C4-2B (cell line): ENCODE measurements at regions not wholly inside any gene's neighbourhood (a gene's known extent, or its start where the extent isn't known, plus 50 kb on each side); places are given as distances from the start of the nearest gene placed in this dataset.

Experiments used
- ZFX ChIP-seq: fragments of 450-650 bp; IDR thresholded peaks from 2 replicates; pipeline ENCODE4 v1.6.1; 2017
- TF ChIP-seq, protein P1 (sequence below): fragments of 450-650 bp; conservative IDR thresholded peaks from 2 replicates; pipeline ENCODE4 v1.5.1; 2017; ENCODE audit warnings: mild to moderate bottlenecking

DNA sequence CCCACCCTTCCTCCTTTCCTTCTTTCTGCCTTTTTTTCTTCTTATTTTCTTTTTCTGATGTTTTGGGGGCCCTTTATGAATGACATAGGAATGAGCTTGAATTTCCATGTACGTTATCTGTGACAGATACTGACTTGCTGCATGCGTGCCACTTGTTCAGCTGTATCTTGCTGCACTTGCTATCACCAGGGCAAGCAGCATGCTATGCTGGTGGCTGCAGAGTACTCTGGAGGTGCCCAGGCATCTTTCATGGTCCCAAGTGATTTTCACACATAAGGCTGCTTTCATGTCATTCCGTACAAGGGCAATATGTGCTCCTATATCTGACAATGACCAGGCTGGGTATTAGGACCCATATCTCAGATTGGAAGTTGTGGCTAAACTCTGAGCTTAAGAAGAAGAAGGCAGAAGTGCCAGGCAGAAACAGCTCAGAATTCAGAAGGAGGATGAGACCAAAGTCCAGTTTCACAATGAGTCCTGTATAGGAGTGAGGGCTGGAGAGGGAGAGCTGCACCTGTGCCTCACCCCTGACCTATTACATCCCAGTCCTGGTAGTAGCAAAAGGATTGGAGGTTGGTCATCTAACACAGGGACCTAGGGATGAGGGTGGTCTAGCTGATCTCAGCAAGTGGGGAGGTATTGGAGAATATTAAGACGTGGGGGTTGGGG is 299.0 kb upstream of the DDHD1 start:
- TF ChIP-seq, protein P1, sequence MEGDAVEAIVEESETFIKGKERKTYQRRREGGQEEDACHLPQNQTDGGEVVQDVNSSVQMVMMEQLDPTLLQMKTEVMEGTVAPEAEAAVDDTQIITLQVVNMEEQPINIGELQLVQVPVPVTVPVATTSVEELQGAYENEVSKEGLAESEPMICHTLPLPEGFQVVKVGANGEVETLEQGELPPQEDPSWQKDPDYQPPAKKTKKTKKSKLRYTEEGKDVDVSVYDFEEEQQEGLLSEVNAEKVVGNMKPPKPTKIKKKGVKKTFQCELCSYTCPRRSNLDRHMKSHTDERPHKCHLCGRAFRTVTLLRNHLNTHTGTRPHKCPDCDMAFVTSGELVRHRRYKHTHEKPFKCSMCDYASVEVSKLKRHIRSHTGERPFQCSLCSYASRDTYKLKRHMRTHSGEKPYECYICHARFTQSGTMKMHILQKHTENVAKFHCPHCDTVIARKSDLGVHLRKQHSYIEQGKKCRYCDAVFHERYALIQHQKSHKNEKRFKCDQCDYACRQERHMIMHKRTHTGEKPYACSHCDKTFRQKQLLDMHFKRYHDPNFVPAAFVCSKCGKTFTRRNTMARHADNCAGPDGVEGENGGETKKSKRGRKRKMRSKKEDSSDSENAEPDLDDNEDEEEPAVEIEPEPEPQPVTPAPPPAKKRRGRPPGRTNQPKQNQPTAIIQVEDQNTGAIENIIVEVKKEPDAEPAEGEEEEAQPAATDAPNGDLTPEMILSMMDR = no peak
- no peak for TF ChIP-seq ZFX
